GM12892 (cell line): ENCODE measurements at regions not wholly inside any gene's neighbourhood (a gene's known extent, or its start where the extent isn't known, plus 50 kb on each side); places are given as distances from the start of the nearest gene placed in this dataset.

ENCODE experiments used
- POLR2A ChIP-seq: IDR thresholded peaks from 2 replicates; pipeline ENCODE4 v1.6.1; 2011; ENCODE audit warnings: low read depth, low read length, control low read depth
- POLR2AphosphoS5 ChIP-seq: IDR thresholded peaks from 2 replicates; pipeline ENCODE4 v1.6.1; 2011; ENCODE audit warnings: low read depth, low read length, control low read depth

GRCh38 chr4:103361926-103362325, 163.8 kb upstream of the CENPE start:
- TF ChIP-seq POLR2A (no peak), POLR2AphosphoS5 (no peak)
